ENCODE measurements at regions not wholly inside any gene's neighbourhood (a gene's known extent, or its start where the extent isn't known, plus 50 kb on each side); places are given as distances from the start of the nearest gene placed in this dataset.

- TF ChIP-seq ZNF331 (CRISPR knock-in tag; IDR thresholded peaks at IDR 0.05; ENCODE audit: low read depth): no peak
- TF ChIP-seq CREB1 (CRISPR knock-in tag; IDR thresholded peaks at IDR 0.05; ENCODE audit: low read depth): no peak
- TF ChIP-seq JUNB (IDR thresholded peaks at IDR 0.05; ENCODE audit: unreplicated experiment): no peak
- TF ChIP-seq CTCF (conservative IDR thresholded peaks at IDR 0.05; ENCODE audit: low read depth in 2 of 2): no peak
- TF ChIP-seq ETS1 (IDR thresholded peaks at IDR 0.05): no peak
- TF ChIP-seq EZH2phosphoT487 (IDR thresholded peaks at IDR 0.05; ENCODE audit: unreplicated experiment): no peak
- TF ChIP-seq ZNF114 (CRISPR knock-in tag; IDR thresholded peaks at IDR 0.05): no peak
- no peak for TF ChIP-seq POLR2AphosphoS5 (IDR thresholded peaks at IDR 0.05; ENCODE audit: low read depth)
Observed at GRCh38 chr6:145047891-145048290, 687.4 kb downstream of the EPM2A start (continued).

- no peaks in the 10 kb centered on the region for H4K20me1 ChIP-seq (replicated peaks; ENCODE audit: insufficient read depth)
- H3K4me3 Mint-ChIP-seq: no peak overlapping the region
- DNase-seq (ENCODE audit: low spot score) (no peak), ATAC-seq (no peak)
- no peaks in the 10 kb centered on the region for H3K4me1 Mint-ChIP-seq
- peaks cover 15% of the 10 kb centered on the region for H3K9me2 ChIP-seq (ENCODE audit: insufficient read depth)
- no peaks in the 10 kb centered on the region for H3K27me3 ChIP-seq (ENCODE audit: insufficient read depth)
- no peak overlapping the region for H3K27ac Mint-ChIP-seq
- H3F3A ChIP-seq (replicated peaks; ENCODE audit: low read depth): no peaks in the 10 kb centered on the region
- no peaks in the 10 kb centered on the region for H3K79me2 ChIP-seq (replicated peaks; ENCODE audit: insufficient read depth)
- no peak overlapping the region for H3K27ac ChIP-seq (ENCODE audit: low read depth)
- H3K36me3 ChIP-seq (ENCODE audit: insufficient read depth): no peaks in the 10 kb centered on the region
- H3K4me3 ChIP-seq: no peak overlapping the region
- H3K4me2 ChIP-seq: no peak overlapping the region
- H3K4me1 ChIP-seq (ENCODE audit: insufficient read depth): no peaks in the 10 kb centered on the region
- no peaks in the 10 kb centered on the region; the same call in 2 of the 3 replicates for H3K9me3 Mint-ChIP-seq
- no peak overlapping the region; the same call in 1 of the 2 replicates for H2AFZ ChIP-seq
- H3K36me3 Mint-ChIP-seq (ENCODE audit: low read depth): no peaks in the 10 kb centered on the region
- H3K27me3 Mint-ChIP-seq (ENCODE audit: insufficient read depth, low read depth, poor library complexity): peaks cover 3% of the 10 kb centered on the region
- TF ChIP-seq NANOG (IDR thresholded peaks at IDR 0.05; ENCODE audit: borderline replicate concordance): no peak
- no peak for TF ChIP-seq REST (IDR thresholded peaks at IDR 0.05; ENCODE audit: unreplicated experiment)
- no peak for TF ChIP-seq POLR2AphosphoS5 (IDR thresholded peaks at IDR 0.05; ENCODE audit: low read depth)
- no peak for TF ChIP-seq ZNF114 (CRISPR knock-in tag; IDR thresholded peaks at IDR 0.05)
- TF ChIP-seq ZNF462 (CRISPR knock-in tag; IDR thresholded peaks at IDR 0.05): no peak
- no peak for TF ChIP-seq ETS1 (IDR thresholded peaks at IDR 0.05)
- no peak for TF ChIP-seq EZH2phosphoT487 (IDR thresholded peaks at IDR 0.05; ENCODE audit: unreplicated experiment)
- no peak for TF ChIP-seq JUNB (IDR thresholded peaks at IDR 0.05; ENCODE audit: unreplicated experiment)
- no peak for TF ChIP-seq ZNF331 (CRISPR knock-in tag; IDR thresholded peaks at IDR 0.05; ENCODE audit: low read depth)
Observed at GRCh38 chr6:145051661-145052060, 683.7 kb downstream of the EPM2A start.

Data from GM23338 (cell line).